GM12878 (cell line): ENCODE measurements at regions not wholly inside any gene's neighbourhood (a gene's known extent, or its start where the extent isn't known, plus 50 kb on each side); places are given as distances from the start of the nearest gene placed in this dataset.

ENCODE experiments used
- ATAC-seq: fragments of 200-7000 bp; cut with Tn5 transposase; 3 replicates; pipeline ENCODE4 v1.9.1; 2020; ENCODE audit warnings: mild to moderate bottlenecking, moderate library complexity
- BruUV-seq: library from RNA; stranded (reverse); fragments of 400-500 nt; replicated peaks from 2 replicates; lab custom pipeline; 2021; lab: Mats Ljungman, UMichigan
- CTCF ChIA-PET: fragments of 300-600 bp; sonication (Branson Sonifier 250); formaldehyde crosslinking; extraction: SDS; loops from one replicate; lab custom pipeline; 2021; ENCODE audit warnings: inconsistent platforms; lab: Yijun Ruan, JAX
- POLR2A ChIA-PET: fragments of 350-600 bp; formaldehyde crosslinking; extraction: SDS; loops from one replicate; lab custom pipeline; 2021; ENCODE audit warnings: inconsistent platforms; lab: Charles Lee
- RAD21 ChIA-PET: fragments of 300-600 bp; sonication (Branson Sonifier 250); formaldehyde crosslinking; loops from one replicate; lab custom pipeline; 2023; ENCODE audit warnings: antibody characterized with exemption; ENCODE audit not compliant: unreplicated experiment; lab: Charles Lee
- SMC1A ChIA-PET: fragments of 300-600 bp; sonication (Branson Sonifier 250); formaldehyde crosslinking; loops from one replicate; lab custom pipeline; 2023; ENCODE audit not compliant: unreplicated experiment, uncharacterized antibody; lab: Charles Lee
- DNase-seq: peaks from one replicate; pipeline ENCODE4 v3.0.0-alpha.2; 2011; ENCODE audit warnings: low read depth, low spot score
- FAIRE-seq: peaks from 3 replicates; lab custom pipeline; 2011; peaks lifted over from hg19 to GRCh38; lab: Jason Lieb, UNC
- H2AFZ ChIP-seq: 2 replicates; pipeline ENCODE4 v1.6.0; 2011; ENCODE audit warnings: low read depth, low read length, control low read depth; ENCODE audit not compliant: control insufficient read depth
- H3K27ac ChIP-seq: 2 replicates; pipeline ENCODE4 v1.5.1; 2011; ENCODE audit warnings: control low read depth; ENCODE audit not compliant: control insufficient read depth, insufficient read depth
- H3K27me3 ChIP-seq, 2 experiments: replicated peaks in 1 of 2; 2 replicates each; pipeline versions ENCODE4 v1.6.0 to v1.6.1; 2011; ENCODE audit warnings: low read length in 1 of 2; ENCODE audit not compliant: control insufficient read depth in 2 of 2, insufficient read depth in 2 of 2
- H3K36me3 ChIP-seq, 2 experiments: 2 replicates each; pipeline ENCODE4 v1.5.1; 2011; ENCODE audit warnings: low read length in 1 of 2; ENCODE audit not compliant: control insufficient read depth in 2 of 2, insufficient read depth in 2 of 2
- H3K4me1 ChIP-seq: 2 replicates; pipeline ENCODE4 v1.6.1; 2011; ENCODE audit warnings: mild to moderate bottlenecking, low read length, moderate library complexity, mixed read lengths; ENCODE audit not compliant: control insufficient read depth, insufficient read depth
- H3K4me2 ChIP-seq: 2 replicates; pipeline ENCODE4 v1.6.0; 2011; ENCODE audit warnings: control low read depth; ENCODE audit not compliant: control insufficient read depth, insufficient read depth
- H3K4me3 ChIP-seq: fragments of 200-600 bp; sonication (generic); 2 replicates; pipeline ENCODE4 v1.5.1; 2016
- H3K79me2 ChIP-seq: 2 replicates; pipeline ENCODE4 v1.6.0; 2011; ENCODE audit warnings: low read length; ENCODE audit not compliant: control insufficient read depth, insufficient read depth
- H3K9ac ChIP-seq: 2 replicates; pipeline ENCODE4 v1.8.0; 2011; ENCODE audit warnings: low read length, control low read depth, mixed read lengths; ENCODE audit not compliant: control insufficient read depth, insufficient read depth
- H3K9me3 ChIP-seq: replicated peaks from 3 replicates; pipeline ENCODE4 v1.5.1; 2011; ENCODE audit warnings: mild to moderate bottlenecking, low read length; ENCODE audit not compliant: control insufficient read depth, insufficient read depth
- H4K20me1 ChIP-seq: 2 replicates; pipeline ENCODE4 v1.6.0; 2011; ENCODE audit not compliant: control insufficient read depth, insufficient read depth
- HDGF ChIP-seq: fragments of 450-650 bp; IDR thresholded peaks from 2 replicates; pipeline ENCODE4 v1.6.1; 2016; ENCODE audit warnings: antibody characterized with exemption
- YBX1 ChIP-seq: fragments of 450-650 bp; IDR thresholded peaks from 2 replicates; pipeline ENCODE4 v1.6.1; 2016; ENCODE audit warnings: antibody characterized with exemption
- ZNF24 ChIP-seq: fragments of 450-650 bp; IDR thresholded peaks from 2 replicates; pipeline ENCODE4 v1.6.1; 2017; ENCODE audit warnings: antibody characterized with exemption, mild to moderate bottlenecking
- ZNF274 ChIP-seq: IDR thresholded peaks from one replicate; pipeline ENCODE4 v1.8.0; 2011; ENCODE audit not compliant: insufficient read length, insufficient read depth
- in situ Hi-C: fragments of 300-500 bp; cut with MboI; formaldehyde crosslinking; loops from 9 replicates; pipeline ENCODE4 v1.14.3; 2018; ENCODE audit warnings: mixed read lengths
- intact Hi-C: fragments of 100-400 bp; cut with micrococcal nuclease; formaldehyde crosslinking; loops from one replicate; pipeline ENCODE4 v1.14.2; 2022; ENCODE audit not compliant: unreplicated experiment
- TF ChIP-seq, protein P1 (sequence below): IDR thresholded peaks from 2 replicates; pipeline ENCODE4 v1.6.1; 2011; ENCODE audit warnings: low read depth, low read length, improper control_type of control experiment, borderline replicate concordance
- TF ChIP-seq, protein P2 (sequence below): fragments of 450-650 bp; formaldehyde crosslinking; IDR thresholded peaks from 2 replicates; pipeline ENCODE4 v1.4.0; 2022; ENCODE audit warnings: mild to moderate bottlenecking, moderate library complexity

DNA sequence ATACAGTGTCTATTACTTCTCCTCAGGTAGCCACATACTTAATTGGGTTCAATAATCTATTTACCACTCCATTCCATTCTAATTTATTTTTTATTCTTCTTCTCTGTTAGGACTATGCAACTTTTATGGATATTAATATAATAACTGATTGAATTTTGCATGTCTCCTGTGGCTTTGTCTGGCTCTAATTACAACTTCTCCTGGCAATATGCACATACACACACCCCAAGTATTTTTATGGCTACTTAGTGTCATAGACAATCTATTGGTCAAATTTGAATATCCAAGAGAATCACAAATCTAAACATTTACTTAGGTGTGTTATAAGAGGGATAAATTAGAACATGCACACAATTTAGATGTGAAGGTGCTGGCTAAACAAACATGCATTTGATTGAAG lies 73.1 kb downstream of the BOD1L2 start:
- FAIRE-seq: no peak
- intact Hi-C loops (no loop called here), in situ Hi-C loops (no loop called here)
- no peaks in the 10 kb centered on the region for H3K27me3 ChIP-seq
- ChIA-PET POLR2A (no interaction called here), CTCF (no interaction called here), SMC1A (no interaction called here), RAD21 (no interaction called here)
- no peak overlapping the region for H3K27ac ChIP-seq
- H3K36me3 ChIP-seq: no peaks in the 10 kb centered on the region
- no peak overlapping the region for H3K9ac ChIP-seq
- no TSS peak for BruUV-seq
- no peak overlapping the region for H2AFZ ChIP-seq
- no peaks in the 10 kb centered on the region for H3K79me2 ChIP-seq
- H3K9me3 ChIP-seq: no peaks in the 10 kb centered on the region
- H3K4me3 ChIP-seq: no peak overlapping the region
- no peak for DNase-seq
- ATAC-seq: no peak
- no peak for TF ChIP-seq HDGF
- TF ChIP-seq, protein P1, sequence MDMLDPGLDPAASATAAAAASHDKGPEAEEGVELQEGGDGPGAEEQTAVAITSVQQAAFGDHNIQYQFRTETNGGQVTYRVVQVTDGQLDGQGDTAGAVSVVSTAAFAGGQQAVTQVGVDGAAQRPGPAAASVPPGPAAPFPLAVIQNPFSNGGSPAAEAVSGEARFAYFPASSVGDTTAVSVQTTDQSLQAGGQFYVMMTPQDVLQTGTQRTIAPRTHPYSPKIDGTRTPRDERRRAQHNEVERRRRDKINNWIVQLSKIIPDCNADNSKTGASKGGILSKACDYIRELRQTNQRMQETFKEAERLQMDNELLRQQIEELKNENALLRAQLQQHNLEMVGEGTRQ: no peak
- TF ChIP-seq YBX1: no peak
- TF ChIP-seq, protein P2, sequence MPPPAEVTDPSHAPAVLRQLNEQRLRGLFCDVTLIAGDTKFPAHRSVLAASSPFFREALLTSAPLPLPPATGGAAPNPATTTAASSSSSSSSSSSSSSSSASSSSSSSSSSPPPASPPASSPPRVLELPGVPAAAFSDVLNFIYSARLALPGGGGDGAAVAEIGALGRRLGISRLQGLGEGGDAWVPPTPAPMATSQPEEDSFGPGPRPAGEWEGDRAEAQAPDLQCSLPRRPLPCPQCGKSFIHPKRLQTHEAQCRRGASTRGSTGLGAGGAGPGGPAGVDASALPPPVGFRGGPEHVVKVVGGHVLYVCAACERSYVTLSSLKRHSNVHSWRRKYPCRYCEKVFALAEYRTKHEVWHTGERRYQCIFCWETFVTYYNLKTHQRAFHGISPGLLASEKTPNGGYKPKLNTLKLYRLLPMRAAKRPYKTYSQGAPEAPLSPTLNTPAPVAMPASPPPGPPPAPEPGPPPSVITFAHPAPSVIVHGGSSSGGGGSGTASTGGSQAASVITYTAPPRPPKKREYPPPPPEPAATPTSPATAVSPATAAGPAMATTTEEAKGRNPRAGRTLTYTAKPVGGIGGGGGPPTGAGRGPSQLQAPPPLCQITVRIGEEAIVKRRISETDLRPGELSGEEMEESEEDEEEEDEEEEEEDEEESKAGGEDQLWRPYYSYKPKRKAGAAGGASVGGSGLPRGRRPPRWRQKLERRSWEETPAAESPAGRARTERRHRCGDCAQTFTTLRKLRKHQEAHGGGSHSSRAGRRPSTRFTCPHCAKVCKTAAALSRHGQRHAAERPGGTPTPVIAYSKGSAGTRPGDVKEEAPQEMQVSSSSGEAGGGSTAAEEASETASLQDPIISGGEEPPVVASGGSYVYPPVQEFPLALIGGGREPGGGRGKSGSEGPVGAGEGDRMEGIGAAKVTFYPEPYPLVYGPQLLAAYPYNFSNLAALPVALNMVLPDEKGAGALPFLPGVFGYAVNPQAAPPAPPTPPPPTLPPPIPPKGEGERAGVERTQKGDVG (CRISPR knock-in tag): no peak
- TF ChIP-seq ZNF24: no peak
- no peak for TF ChIP-seq ZNF274
- TF ChIP-seq, all 136 proteins: peak for 0
- H4K20me1 ChIP-seq: no peaks in the 10 kb centered on the region
- no peaks in the 10 kb centered on the region for H3K4me1 ChIP-seq
- H3K4me2 ChIP-seq: no peak overlapping the region
